Activated CD4-positive, CD25-positive, alpha-beta regulatory T cell treated with anti-CD3 and anti-CD28 coated beads, Interleukin-2, amount 50 U/mL, for 24 hours (primary cell): ENCODE measurements at regions not wholly inside any gene's neighbourhood (a gene's known extent, or its start where the extent isn't known, plus 50 kb on each side); places are given as distances from the start of the nearest gene placed in this dataset.
"Not testable (repeated sequence)": the region's sequence is repeated elsewhere in the genome, so short reads cannot be mapped to it uniquely, and the experiment has no call there.

ENCODE experiments used
- ATAC-seq, 2 donors: fragments of 150-1000 bp; cut with Tn5 transposase; one replicate each; pipeline ENCODE4 v1.10.0; 2021; ENCODE audit warnings: mild to moderate bottlenecking in 1 of 2, moderate library complexity in 1 of 2

DNA sequence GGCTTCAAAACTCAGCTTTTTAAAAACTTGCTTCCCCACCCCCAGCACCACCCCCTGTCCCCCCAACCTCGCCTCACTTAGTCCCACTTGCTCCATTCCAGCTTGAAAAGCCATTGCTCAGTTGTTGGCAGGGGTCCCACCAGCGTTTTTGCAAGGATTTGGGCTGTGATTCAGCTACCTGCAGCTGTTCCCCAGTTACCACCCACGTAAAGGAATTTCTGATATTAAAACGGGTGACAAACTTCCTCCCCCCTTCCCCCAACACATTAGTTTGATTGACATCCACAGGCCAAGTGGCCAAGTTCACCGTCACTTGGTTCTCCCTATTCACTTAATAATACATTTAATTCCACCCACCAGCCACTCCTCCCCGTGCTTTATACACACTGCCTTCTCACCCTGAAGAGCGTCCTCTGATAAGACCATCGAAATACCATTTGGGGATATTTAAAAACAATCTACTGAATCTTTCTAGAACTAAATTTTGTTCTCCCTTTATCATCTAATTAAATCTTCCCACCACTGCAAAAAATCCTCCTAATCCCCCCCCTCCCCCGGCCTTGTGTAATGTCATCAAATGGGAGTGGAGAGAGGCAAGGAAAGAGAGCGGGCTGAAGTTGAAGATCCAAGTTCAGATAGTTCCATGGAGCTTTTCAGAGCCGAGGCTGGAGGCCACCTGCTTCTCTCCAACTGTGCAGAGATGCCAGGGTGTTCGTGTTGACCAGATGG lies 55.1 kb downstream of the SOX9 start:
- ATAC-seq: no peak

DNA sequence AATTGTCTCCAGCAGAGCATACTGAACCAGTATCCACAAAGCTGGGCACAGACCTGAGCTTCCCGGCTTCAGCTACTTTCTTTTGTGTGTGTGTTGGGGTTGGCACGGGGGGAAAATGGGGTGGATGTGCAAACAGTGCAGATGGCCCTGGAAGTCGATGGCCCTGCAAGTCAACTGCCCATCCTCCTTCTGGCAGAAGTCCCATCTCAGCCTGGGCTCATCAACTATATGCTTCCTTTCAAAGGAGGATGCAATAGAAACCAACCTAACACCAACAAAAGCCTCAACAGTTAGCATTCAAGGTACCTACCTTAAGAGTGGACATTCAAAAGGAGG lies 55.7 kb downstream of the SOX9 start:
- no peak for ATAC-seq

DNA sequence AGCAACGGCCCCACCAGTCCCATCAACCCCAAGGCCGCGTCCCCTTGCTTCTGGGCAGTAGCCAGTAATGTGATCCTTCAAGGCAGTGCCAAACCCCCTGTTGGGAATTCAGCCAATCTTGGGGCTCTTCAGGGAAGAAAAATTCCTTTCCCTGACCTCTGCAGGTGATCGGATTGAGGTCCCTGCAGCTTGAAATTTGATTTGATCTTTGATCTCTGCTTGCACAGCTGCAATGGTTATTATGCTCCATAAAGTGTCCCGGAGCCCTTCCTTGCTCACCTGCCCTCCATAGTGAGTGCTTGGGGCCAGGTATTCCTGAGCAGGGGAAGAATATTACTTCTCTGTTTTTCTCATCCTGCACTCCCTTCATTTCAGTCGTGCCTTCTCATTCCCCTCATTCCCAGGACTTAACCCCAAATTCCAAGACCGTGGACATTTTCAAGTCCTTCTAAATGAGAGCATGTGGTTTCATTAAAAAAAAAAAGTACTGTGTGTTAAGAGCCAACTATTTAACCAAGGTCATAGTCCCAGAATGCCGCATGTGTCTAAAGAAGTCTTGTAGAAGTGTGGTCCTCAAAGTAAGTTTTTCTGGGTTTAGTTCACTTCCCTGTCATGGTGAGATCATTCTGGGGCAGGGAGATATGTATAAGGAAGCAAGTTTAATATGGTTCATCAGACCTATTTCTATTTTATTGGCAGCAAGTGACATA lies 56.3 kb downstream of the SOX9 start:
- no peak for ATAC-seq

DNA sequence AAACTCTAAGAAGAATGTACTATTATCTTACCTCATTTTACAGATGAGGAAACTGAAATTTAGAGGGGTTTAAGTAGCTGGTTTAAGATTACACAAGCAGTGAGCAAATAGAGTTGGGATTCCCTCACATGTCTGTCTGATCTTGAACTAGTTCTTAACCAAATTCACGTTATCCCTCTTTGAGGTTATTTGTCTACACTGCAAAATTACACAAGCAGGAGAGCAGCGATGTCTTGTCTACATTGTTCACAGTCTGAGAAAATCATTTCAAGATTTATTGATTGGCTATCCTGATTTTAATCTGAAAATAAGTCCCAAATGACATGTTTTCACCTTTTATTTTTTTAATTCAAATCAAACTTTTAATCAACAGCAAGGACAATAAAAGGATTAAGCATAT lies 56.9 kb downstream of the SOX9 start:
- no peak for ATAC-seq

DNA sequence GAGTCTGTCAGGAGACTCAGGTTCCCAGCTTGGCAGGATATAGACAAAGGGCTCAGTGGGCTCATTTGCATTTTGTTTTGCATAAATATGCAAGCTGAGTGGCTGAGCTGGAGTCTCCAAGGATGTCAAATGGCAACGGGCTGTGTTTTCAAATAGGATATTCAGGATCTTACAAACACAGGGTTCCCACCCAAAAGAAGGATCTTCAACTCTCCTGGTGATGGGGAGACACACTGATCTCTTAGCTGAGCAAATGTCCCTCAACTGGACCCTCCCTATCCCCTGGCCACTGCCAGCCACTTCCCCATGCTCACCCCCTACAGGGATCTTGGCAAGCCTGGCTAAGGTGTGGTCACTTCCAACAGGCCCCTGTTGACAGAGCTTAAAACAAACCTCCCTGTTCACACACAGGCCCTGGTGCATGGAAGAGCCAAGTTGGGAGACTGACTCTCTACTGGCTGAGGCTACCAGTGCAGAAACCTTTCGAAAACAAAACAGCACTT lies 61.6 kb downstream of the SOX9 start:
- ATAC-seq: no peak

DNA sequence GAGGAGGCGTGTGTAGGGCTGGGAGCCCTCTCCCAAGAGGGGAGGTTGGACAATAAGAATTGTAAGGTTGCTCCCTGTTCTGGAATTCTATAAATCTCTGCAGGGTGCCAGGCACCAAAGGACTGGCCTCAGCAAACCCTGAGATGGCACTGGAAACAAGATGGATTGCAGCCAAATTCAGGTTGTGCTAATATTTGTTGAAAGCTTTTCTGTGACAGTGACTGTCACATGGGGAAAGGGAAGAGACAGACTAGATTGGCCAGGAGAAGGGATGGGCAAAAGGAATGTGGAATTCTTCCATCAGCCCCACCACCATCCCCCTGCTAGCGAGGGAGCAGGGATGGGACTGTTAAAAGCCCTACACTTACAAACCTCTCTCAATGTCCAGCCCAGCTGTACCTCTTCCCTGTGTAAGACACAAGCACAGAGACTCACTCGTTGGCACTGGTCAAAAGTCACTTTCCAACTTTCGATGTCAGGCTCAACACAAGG lies 62.4 kb downstream of the SOX9 start:
- ATAC-seq: no peak

DNA sequence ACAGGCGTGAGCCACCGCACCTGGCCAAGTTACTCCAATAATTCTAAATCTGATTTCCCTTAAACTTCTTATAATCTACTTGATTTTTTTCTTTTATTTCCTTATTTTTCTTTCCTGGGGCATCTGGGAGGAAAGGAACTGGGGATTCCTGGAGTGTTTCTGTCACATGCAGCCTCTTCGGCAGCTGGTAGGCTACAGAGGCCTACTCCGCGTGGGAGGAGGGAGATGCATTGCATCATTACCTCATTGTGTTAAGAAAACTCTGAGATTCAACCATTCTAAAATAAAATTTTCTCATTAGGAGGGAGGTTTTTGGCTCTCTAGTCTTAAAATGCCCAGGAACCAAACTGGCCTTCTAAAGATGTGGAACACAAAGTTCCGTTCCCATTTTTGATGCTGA lies 64.0 kb downstream of the SOX9 start:
- ATAC-seq: no peak

DNA sequence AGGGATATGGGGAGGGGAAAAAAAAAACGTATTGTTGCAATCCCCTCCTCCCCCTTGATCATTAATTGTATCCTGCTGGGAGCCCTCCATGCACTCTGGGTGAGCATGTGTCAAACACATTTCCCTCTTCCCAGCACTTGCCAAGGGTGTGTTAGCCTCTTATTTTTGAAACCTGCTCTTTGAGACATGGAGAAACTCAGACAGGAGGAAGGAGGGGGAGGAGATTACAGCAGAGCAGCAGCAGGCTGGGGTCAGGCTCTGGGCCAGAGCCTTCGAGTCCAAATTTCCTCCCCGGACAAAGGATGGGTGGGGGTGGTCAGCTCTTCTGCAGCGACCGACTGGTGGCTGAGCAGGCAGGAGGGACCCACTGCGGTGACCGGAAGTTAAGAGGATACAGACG lies 64.7 kb downstream of the SOX9 start:
- ATAC-seq: no peak

DNA sequence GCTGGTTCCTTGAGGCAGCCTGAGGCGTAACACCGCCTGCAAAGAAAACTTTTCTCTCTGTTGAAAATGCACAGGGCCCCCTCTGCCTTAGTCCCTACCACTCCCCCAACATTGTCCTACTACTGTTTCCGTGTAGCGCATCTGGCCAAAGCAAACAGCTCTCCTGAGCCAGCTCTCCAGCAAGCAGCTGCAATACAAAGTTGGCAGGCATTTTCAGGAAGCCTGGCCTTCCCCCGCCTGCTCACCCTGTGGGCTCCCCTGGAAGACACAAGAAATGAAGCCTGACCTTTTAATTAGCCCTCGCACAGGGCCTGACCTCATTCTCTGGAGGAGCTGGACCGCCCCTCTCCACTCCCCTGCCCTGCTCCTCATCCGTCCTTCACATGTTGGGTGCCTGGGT lies 66.7 kb downstream of the SOX9 start:
- no peak for ATAC-seq

DNA sequence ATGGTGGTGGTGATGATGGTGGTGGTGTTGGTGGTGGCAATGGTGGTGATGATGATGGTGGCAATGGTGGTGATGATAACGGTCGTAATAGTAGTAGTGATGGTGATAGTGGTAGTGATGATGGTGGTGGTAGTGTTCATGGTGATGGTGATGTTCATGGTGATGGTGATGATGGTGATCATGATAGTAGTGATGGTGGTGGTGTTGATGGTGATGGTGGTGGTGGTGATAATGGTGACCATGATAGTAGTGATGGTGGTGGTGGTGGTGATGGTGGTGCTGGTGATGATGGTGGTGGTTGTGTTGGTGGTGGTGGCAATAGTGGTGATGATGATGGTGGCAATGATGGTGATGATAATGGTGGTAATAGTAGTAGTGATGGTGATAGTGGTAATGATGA lies 68.0 kb downstream of the SOX9 start:
- no peak for ATAC-seq

DNA sequence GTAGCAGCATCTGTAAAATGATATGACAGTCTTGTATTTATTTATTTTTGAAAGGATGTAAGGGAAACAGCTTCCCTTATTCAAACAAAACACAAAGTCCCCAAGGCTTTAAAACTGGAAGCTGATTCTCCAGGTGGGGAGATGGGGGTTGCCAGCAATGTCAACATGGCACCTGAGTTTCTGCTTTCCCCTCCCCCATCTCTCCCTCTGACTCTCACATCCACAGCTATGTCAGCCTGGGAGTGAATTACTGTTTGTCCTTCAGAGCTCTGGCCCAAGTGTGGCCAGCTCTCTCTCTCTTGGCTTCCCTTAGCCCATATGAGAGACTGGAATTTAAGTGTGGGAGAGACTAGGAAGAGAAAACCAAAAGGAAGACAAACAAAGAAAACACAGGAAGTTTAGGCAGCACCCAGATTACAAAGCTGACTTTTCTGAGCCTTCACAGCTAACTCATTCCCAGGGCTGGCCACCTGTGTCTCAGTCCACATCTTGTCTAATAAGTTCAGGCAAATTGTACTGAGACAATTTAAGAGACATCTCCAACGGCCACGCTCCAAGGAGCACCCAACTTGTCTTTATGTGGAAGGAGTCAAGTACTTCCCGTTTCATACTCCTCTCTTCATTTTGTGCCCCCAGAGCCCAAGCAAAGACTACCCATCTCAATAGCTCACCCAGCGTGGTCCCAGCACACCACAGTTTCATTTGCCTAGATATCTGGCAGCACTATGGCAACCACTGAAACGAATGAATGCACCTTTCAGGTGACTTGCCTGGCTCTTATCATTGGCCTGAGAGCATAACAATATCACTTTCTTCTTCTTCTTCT lies 69.2 kb downstream of the SOX9 start:
- no peak for ATAC-seq

DNA sequence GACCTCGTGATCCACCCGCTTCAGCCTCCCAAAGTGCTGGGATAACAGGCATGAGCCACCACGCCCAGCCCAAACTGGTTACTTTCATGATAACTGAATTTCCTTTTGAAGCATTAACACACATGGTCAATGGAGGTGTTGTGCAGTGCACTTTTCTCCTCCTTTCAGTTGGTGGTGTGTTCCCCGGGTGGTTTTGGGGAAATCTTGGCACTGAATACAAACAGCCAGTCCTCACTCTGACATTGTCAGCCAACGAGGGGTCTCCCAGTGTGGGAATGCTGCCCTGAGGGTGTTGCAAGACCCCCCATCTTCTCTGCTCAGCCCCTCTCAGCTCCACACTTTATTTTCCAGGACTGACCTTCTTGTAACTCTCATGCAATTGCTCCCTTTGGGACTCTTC lies 70.5 kb downstream of the SOX9 start:
- ATAC-seq: no peak

DNA sequence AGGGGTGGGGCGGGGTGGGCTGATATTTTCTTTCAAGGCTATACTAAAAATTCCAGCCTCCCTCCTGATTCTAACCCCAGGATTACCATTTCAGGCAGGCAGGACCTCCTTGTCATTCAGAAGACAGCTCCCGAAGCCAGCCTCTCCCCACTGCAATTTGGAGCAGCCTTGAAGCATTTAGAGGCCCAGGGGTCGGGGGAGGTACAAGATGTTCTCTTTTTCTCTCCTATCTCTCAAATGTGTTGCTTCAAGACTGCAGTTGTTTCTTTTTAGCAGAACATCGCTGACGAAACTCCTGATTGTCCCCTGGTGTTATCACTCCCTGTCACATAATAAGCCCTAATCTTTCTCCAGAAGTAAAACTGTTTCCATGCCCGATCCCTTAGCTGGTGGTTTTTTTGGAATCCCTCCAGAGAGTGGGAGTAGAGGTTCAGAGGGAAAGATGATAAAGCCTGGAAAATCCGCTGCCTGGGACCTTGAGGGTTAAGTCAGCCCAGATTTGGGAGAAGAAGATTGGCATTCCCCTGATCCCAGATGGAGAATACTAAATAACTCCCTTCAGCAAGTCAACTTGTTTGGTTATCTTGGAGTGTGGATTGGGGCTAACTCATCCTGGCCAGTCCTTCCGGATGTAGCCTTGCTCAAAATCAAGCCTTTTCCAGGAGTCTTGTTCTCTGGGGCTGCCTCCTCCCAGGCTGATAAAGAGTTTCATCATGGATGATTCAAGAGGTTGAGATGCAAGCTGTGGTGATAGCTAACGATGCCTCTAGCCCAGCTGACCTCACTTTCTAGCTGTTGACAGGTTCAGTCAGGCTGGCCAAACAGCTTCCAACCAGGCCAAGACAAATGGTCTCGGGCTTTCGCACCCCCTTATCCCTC lies 71.3 kb downstream of the SOX9 start:
- ATAC-seq: no peak

DNA sequence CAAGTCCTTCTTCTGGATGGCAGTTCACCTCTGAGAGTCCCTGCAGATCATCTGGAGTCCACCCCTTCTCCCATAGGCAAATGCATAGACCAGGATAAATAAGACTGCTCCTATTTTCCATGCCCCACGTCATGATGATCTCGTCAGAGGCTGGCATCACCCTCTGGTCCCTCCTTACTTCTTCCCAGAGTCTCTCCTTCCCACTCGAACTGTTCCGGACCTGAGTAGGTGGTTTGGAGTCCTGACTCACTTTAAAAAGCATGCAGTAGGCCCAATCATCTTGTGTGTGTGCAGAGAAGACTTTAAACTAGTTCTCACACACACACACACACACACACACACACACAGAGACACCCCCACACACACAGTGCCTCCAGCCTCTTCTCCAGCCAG lies 72.0 kb downstream of the SOX9 start:
- ATAC-seq: no peak

DNA sequence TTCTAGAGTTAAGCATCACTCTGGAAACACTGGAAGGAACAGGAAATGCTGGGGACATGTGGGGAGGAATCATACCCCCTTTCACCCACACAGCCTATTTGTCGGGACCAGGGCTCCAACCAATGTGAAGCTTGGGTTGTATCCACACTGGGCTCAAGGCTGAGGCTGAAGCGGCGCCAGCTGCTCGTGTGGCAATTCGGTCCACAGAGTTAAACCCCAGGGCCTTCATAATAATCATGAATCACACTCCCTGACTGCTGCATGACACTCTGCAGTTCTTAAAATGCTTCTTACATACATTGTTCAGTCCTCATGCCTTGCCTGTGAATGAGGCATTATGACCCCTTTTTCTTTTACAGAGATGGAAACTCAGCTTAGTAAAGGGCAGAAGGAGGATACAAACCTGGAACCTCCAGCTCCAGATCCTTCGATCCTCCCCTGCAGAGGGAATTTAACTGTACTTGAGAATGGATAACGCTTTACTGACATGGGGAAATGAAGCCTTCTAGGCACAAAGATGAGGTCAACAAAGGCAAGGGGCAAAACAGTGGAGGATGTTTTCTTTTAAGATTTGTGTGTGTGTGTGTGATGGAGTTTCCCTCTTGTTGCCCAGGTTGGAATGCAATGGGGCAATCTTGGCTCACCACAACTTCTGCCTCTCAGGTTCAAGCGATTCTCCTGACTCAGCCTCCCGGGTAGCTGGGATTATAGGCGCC lies 72.7 kb downstream of the SOX9 start:
- ATAC-seq: no peak

DNA sequence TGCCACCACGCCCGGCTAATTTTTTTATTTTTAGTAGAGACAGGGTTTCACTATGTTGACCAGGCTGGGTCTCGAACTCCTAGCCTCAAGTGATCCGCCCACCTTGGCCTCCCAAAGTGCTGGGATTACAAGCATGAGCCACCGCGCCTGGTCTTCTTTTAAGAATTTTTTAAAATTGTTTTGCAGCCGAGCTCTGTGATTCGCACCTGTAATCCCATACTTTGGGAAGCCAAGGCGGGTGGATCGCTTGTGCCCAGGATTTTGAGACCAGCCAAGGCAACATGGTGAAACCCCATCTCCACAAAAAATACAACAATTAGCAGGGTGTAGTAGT lies 73.3 kb downstream of the SOX9 start:
- not testable (repeated sequence) for ATAC-seq

DNA sequence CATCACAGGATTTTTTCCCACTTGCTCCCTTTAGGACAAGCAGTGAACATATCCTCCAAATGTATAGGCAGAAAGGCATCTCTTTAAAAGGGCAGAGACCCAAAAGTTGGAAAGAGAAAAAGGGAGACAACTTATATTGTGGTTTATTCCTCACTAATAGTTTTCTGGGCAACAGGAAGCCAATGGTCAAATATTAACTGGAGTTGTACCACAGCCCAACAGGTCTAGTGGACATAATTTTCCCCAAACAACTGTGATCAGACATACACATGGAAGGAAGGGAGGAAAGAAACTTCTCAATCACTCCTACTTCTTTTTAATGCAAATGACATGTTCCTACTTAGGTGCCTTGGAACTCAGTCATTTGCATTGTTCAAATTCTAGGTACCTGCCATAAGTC lies 78.4 kb downstream of the SOX9 start:
- ATAC-seq: no peak

DNA sequence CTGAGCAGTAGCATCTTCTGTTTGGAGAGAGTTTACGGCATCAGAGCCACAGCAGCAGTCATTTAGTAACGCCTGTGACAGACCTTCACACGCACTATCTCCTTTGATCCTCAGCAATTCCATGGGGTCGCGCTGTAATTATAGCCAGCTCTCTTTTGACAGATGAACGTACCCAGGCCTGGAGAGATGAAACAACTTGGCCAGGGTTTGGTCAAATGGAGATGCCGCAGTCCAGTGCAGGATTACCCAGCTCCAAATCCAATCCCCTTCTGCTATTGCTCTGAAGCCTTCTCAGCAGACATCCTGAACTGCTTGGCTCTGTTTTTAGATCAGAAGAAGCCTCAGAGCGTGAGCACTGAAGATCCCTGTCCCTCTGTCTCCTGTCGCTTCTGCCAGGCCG lies 83.9 kb downstream of the SOX9 start:
- no peak for ATAC-seq

DNA sequence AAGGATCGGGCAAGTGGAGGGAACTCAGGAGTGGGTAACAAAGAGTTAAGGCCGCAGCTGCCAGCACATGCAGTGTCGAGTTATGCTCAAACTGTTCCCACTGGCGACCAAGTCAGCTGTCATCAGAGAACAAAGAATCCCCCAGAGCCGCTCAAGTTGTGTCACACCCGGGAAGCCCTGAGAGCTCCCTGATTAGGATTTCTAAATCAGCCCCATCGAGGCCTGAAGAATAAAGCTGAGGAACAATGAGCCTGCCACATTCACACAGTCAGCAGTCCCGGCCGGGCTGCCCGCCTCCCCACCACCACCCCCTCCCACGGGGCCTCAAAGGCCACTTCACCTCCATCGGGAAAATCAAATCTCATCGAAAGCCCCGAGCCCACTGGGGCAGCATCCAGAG lies 84.5 kb downstream of the SOX9 start:
- no peak for ATAC-seq

DNA sequence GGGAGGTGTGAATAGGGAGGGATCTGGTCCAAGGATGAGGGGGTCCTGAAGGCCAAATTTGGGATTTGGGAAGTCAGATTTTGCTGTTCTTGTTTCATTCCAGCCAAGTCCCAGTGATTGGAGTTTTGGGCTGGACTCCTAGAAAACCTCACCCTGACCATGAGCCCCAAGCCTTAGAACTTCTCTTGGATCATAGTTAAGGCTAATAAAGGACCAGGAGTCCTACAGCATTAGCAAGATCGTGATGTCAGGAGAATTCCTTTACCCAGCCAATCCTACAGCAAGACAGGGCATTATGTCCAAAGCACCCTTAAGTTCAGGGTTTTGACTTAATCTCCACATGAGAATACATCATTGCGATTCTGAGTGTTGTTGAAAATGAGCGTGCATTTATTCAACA lies 85.0 kb downstream of the SOX9 start:
- no peak for ATAC-seq

DNA sequence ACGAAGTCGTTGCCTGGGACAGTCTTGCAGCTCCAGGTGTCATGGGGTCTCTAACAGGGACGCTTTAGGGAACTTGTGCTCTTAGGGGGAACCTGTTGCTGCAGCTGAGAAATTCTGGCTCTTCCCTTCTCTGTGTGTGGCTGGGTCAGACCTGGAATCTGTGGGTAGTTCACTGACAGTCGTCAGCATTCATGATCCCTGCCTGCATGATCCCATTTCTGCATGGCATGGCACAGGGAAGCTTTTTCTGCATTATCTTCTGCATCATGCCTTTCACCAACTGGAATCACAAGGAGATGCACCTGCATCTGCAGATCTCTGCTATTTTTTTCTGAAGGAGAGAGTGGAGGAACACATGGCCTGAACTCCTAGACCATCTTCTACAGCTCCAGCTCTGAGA lies 85.6 kb downstream of the SOX9 start:
- no peak for ATAC-seq

DNA sequence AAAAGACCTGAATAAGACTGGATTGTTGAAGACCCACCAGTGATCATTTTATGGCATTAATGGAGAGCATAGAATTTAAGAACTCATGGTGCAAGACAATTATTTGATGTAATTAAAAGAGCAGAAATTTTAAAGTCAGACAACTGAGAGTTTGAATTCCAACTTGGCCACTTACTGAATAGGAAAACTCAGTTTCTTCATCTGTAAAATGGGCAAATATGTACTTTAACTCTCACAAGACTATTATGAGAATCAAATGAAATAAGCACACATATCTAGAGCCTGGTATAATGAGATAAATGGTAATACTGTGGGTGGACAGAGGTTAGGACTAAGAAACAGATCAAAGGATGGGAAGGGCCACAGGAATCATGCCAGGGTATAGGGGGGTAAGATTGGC lies 88.0 kb downstream of the SOX9 start:
- no peak for ATAC-seq
